ENCODE measurements at regions not wholly inside any gene's neighbourhood (a gene's known extent, or its start where the extent isn't known, plus 50 kb on each side); places are given as distances from the start of the nearest gene placed in this dataset.
A peak's percentile ranks its signal among the peaks of the same experiment; 100 is the strongest.
"Not testable (repeated sequence)": the region's sequence is repeated elsewhere in the genome, so short reads cannot be mapped to it uniquely, and the experiment has no call there.

GRCh38 chr3:34066999-34067398 is 268.6 kb downstream of the PDCD6IP start:
- DNase-seq = no peak

DNA sequence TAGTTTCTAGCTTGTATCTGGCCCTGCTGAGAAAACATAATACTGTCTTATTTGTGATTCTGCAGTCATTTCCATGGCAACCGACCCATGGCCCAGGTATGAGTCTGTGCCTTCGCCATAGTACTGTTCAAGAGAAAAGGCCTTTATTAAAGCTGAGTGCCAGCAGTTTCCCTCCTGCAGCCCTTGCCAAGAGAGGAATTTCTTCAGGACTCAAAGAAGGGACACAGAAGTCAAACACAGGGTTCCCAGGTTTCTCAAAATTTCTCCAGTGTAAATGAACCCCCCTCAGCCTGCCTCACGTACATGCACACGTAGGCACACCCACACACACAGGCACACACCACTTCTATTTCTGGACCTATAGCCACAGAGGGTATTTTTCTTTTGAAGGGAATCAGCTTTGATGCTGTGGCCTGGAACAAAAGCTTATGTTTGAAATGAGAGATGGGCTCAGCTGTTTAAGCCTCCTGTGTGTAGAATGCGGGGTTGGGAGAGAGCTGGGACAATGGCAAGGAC is 269.2 kb downstream of the PDCD6IP start:
- DNase-seq = no peak

DNA sequence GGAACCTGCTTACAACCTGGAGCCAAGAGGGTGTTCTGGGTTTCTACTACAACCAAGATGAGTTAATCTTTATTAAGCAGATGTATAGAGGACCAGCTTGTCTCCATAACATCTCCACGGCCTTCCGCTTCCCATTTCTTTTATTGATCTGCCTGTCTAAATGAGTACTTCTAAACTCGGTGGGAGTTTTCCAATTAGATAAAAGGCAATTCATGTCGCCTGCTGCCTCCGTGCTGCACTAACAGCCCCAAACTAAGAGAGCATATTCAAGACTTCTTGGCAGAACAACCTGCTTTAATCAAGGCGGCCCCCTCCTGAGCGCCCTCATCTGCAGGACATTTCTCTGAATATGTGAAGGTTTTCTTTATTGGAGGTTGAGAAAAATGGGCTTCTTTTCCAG is 270.1 kb downstream of the PDCD6IP start:
- no peak for DNase-seq

DNA sequence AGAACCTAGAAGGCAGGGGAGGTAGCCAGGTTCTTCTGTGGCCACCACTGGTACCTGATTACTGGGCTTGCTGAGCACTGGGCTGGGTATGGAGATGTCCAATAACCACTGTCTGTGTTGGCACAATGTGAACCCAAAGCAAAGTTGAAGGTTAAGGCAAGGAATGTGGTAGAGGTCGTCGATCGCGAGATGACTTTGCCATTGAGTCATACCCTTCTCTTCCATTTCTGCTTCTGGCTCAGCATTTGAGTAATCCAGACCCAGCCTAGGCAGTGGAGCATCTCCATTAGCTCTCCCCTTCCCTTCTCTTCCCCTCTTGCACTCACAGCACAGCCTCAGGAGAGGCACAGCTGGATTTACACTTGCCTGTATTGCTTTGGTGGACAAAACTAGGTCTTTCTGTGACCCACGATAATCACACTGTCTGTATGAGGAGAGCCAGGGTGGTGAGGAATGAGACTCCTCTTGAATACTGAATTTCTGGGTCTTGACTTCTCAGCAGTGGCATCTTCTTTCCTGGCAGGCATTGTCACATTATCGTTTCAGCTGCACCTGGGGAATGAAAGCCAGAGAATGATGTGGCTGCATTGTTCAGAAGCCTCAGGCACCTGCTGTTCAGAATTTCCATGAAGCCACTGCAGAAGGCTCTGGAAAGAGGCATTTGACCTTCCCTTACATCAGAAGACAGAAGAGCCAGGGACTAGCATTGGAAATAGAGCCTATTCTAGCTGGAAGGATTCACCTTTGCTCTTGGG is 272.6 kb downstream of the PDCD6IP start:
- no peak for DNase-seq

GRCh38 chr3:34072297-34072696 is 273.9 kb downstream of the PDCD6IP start:
- no peak for DNase-seq

- DNase-seq = no peak
Measured at GRCh38 chr3:34073111-34073510, 274.7 kb downstream of the PDCD6IP start.

DNA sequence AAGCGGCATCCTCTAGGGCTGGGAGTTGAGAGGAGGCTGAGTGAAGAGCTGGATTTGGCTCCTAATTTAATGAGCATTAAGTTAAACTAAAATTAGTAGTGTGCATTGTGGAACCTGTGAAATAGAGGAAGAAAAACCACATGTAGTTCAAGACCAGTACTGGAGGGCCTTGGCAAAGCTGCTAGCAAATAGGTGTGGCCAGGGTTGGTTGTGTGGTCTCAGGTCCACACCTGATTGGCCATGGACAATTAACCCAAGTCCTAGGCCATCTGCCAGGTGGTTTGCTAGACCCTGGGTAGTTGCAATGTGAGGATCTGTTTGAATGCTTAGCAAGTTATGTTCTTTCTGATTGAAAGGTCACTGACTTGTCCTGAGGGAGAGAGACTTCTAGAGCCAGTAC is 275.5 kb downstream of the PDCD6IP start:
- no peak for DNase-seq

GRCh38 chr3:34075975-34076374 is 277.5 kb downstream of the PDCD6IP start:
- DNase-seq = no peak

GRCh38 chr3:34077417-34078195 is 279.2 kb downstream of the PDCD6IP start:
- DNase-seq = no peak

GRCh38 chr3:34078418-34078817 is 280.0 kb downstream of the PDCD6IP start:
- no peak for DNase-seq

GRCh38 chr3:34079849-34080248 is 281.4 kb downstream of the PDCD6IP start:
- not testable (repeated sequence) for DNase-seq

DNA sequence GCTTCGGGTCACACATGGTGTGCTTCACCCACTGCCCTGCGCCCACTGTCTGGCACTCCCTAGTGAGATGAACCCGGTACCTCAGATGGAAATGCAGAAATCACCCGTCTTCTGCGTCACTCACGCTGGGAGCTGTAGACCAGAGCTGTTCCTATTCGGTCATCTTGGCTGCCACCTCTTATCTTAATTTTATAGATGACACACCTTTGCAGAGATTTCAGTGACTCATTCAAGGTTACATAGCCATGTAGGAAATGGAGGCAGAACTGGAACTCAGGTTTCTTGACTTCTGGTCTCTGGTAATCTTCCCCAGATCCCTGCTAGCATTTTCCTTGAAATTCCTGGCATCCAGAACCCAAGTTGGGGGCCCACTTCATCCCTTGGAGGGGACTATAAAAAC is 291.9 kb downstream of the PDCD6IP start:
- DNase-seq = not testable (repeated sequence)

- no peak for DNase-seq
Measured at GRCh38 chr3:34090876-34091275, 292.4 kb downstream of the PDCD6IP start.

GRCh38 chr3:34094280-34094679 is 295.9 kb downstream of the PDCD6IP start:
- DNase-seq = not testable (repeated sequence)

DNA sequence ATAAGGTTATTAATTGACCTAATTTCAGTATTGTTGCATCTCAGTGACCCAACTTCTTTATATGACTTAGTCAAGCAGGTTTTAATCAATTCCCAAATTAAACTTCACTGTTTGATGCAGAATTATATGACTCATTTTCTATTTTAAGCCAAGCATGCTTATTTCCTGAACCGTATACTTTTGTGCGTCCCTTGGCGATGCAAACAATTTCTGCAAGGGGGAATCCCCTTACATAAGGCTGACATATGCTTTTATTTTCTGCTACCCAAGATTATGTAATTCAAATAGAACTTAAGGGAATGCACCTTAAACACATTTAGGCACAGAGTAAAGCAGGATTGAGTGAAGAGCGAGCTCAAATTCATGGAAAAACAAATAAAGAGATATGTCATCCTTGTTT is 303.9 kb downstream of the PDCD6IP start:
- DNase-seq = peak; percentile 54

- DNase-seq = no peak
Measured at GRCh38 chr3:34106379-34106778, 307.9 kb downstream of the PDCD6IP start.

DNA sequence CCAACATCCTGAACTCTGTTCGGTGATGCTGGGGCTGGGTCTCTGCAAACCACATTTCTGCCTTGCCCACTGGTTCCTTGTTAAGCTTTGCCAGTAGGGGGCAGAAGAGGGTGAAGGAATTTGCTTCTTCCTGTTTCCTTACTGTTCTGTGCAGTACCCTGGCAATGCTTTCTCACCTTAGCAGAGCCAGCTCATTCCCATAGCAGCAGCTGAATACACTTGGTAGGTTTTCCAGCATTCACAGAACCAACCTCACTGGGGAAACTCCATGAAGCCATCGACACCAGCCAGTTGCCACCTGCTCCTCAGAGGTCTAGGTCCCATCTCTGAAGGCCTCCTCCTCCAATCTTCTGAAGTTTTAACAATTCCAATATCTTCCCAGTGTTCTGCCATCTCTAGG is 308.4 kb downstream of the PDCD6IP start:
- peak; percentile 37 for DNase-seq

GRCh38 chr3:34107669-34108068 is 309.2 kb downstream of the PDCD6IP start:
- no peak for DNase-seq

- DNase-seq = no peak
Measured at GRCh38 chr3:34109021-34109420, 310.6 kb downstream of the PDCD6IP start.

GRCh38 chr3:34109846-34110245 is 311.4 kb downstream of the PDCD6IP start:
- no peak for DNase-seq

GRCh38 chr3:34111361-34111760 is 312.9 kb downstream of the PDCD6IP start:
- no peak for DNase-seq

DNA sequence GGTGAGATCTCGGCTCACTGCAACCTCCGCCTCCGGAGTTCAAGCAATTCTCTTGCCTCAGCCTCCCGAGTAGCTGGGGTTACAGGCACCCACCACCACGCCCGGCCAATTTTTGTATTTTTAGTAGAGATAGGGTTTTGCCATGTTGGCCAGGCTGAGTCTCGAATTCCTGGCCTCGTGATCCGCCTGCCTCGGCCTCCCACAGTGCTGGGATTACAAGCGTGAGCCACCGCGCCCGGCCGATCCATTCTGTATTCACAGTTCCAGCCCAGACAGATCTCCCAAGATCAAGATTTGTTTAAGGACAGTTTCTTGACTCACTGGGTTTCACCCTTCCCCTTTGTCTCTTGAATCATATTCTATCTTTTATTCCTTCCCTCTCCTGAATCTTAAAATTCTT is 313.8 kb downstream of the PDCD6IP start:
- not testable (repeated sequence) for DNase-seq

- peak; percentile 36 for DNase-seq
Measured at GRCh38 chr3:34131091-34131490, 332.7 kb downstream of the PDCD6IP start.

DNA sequence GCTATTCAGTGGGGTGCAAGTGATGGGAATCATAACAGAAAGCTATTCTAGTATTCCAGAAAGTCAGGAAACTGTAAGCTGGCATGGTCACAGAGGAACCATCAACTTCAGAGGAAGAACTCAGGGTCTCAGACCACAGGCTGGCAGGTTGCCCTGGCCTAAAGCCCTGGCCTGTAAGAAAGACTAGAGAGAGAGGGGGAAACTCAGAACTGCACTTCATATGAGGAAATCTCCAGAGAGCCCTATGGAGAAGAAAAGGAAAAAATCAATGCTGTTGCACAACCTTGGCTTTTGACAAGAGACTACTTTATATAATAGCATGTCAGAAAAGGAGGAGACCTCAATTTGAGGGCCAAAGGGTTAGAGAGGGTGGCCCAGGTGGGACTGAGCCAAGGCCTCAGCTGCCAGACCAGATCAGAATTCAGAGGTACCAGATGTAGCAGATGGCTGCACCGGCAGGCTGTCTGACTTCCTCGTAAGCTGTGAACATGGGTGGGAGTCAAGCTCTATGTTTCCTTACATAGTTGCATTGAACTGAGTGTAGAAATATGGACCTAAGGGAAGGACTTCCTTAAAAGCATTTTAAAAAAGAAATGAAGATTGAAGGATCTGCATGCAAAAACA is 333.8 kb downstream of the PDCD6IP start:
- DNase-seq = no peak

Data from fibroblast of skin of right biceps (primary cell).